Activated naive CD4-positive, alpha-beta T cell treated with anti-CD3 and anti-CD28 coated beads, Interleukin-2, amount 50 U/mL, for 72 hours (primary cell): ENCODE measurements at regions not wholly inside any gene's neighbourhood (a gene's known extent, or its start where the extent isn't known, plus 50 kb on each side); places are given as distances from the start of the nearest gene placed in this dataset.

ENCODE experiments used
- ATAC-seq, 2 donors: fragments of 150-1000 bp; cut with Tn5 transposase; 2 replicates each; pipeline ENCODE4 v1.10.0; 2021; ENCODE audit warnings: mild to moderate bottlenecking in 2 of 2, moderate library complexity in 2 of 2
- DNase-seq, 2 donors: peaks; one replicate each; pipeline ENCODE4 v3.0.0; 2021 to 2022; ENCODE audit warnings: low spot score in 2 of 2
- H3K27ac Mint-ChIP-seq, 2 donors: one replicate each; pipeline ENCODE4 v1.8.0; 2022; ENCODE audit warnings: mild to moderate bottlenecking in 2 of 2, mixed read lengths in 2 of 2
- H3K36me3 Mint-ChIP-seq, 2 donors: one replicate each; pipeline ENCODE4 v1.8.0; 2022; ENCODE audit warnings: mixed read lengths in 2 of 2
- H3K9me3 Mint-ChIP-seq, 2 donors: one replicate each; pipeline ENCODE4 v1.8.0; 2022; ENCODE audit warnings: mixed read lengths in 2 of 2

DNA sequence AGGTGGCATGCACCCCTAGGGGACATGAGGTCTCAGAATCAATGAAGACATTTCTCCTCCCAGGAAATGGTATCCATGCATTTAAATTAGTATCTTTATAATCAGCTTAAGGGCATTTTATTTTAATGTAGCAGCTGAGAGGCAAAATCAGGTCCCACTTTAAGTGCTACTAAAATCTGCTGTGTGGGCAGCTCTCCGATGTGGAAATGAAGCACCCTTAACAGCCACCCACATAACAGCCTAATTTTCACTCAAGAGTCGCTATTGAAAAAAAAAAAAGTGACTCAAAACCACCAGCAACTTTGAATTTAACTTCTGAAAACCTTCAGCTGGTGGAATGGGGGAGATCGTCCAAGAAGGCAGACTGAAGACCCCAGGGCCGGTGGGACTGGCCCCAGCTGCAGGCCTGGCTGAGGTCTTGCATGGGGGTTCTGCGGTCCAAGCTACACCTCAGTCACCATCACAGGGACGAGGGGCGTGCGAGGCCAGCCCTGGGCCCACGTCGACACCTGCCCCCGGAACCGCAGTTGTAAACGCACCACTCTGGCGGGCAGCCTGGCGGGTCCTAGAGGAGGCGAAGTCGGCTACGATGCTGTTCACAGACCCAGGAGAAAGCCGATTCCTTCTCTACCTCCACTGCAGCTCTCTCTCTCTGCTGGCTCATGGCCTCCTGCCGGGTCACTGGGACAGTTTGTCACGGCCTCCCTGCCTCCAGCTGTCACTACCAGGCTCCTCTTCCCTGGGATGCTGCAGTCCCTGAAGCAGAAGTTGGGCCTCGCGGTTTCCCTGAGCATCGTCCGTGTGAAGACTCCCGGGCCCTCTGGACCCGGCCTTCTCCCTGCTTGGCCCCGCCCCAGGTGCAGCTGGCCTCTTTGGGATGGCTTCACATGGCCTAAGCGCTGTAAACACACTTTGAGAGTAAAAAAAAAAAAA lies 111.9 kb downstream of the KCNF1 start:
- ATAC-seq (no peak), DNase-seq (no peak)
- Mint-ChIP-seq H3K36me3 (no peaks in the 10 kb centered on the region), H3K27ac (no peak overlapping the region), H3K9me3 (no peaks in the 10 kb centered on the region)

DNA sequence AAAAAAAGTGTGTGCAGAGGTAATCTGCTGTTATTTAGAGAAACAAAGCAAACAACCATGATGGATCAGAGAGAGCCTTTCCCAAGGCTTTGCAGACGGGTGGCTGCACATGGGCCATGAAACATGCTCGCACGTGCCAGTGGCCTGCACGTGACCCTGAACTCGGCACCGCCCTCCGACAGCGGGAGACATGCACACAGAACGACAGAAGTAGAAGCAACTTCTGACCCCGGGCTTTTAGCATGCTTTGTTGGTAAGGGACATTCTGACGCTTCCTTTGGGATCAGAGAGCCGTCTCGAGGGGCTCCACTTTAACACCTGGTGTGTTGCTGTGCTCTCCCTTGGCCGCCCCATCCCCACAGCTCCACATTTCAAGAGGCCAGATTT lies 112.5 kb downstream of the KCNF1 start:
- DNase-seq (no peak), ATAC-seq (no peak)
- H3K27ac Mint-ChIP-seq, result no peak overlapping the region
- no peaks in the 10 kb centered on the region for H3K36me3 Mint-ChIP-seq
- no peaks in the 10 kb centered on the region for H3K9me3 Mint-ChIP-seq

DNA sequence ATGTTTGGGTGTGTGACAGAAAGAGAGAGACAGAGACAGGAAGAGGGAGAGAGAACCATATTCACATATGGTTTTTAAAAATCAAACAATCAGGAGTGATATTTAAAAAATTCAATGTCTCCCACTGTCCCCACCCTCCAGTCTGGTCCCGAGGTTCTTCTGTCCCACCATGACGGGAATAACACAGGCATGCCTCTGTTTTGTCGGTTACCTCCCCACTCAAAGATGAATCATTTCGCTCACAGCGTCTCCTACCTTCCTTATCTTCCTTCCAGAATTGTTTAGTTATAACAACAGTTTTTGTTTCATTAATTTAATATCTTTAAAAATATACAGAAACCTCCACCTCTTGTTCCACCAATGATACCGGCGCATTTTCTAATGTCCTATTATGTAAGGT lies 113.0 kb downstream of the KCNF1 start:
- ATAC-seq (no peak), DNase-seq (no peak)
- Mint-ChIP-seq H3K36me3 (no peaks in the 10 kb centered on the region), H3K9me3 (no peaks in the 10 kb centered on the region), H3K27ac (no peak overlapping the region)

DNA sequence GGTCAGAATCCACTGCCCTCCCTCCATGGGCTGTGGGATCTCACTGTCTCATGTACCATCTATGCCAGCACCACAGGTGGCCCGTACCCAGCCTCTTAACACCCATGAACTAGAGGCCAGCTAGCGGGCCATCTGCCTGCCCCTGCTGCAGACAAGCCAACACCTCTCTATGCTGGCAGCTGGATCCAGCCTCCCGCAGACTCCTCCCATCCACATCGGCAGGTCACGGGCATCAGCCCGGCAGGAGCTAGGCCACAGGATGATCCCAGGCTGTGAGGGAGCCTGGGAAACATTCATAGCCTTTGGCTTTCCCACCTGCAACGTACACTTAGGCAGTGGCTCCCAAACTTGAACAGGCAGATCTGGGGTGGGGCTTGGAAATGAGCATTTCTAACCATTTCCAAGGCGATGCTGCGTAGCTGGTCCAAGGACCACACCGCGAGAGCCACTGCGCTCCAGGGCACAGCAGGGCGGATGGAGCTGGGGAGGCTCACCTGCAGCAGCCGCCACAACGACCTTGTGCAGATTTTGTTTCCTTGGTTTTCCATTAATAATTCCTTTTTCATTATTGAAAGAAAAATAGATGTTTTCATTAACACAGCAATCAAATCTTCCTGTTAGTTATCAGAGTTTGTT lies 114.7 kb downstream of the KCNF1 start:
- H3K36me3 Mint-ChIP-seq, result no peaks in the 10 kb centered on the region
- ATAC-seq, result no peak

DNA sequence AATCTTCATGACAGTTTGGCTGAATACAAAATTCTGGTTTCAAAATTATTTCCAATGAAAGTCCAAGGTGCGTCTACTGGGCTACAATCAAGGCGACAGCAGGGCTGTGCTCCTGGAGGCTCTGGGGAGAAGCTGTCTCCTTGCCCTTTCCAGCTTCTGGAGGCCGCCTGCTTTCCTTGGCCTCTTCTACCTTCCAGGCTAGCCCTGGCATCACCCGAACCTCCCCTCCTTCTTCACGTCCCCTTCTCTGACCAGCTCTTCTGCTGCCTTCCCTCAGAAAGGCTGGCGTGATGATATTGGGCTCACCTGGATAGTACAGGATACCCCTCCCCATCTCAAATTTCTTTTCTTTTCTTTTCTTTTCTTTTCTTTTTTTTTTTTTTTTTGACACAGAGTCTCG lies 115.5 kb downstream of the KCNF1 start:
- no peak for ATAC-seq
- H3K27ac Mint-ChIP-seq, result no peak overlapping the region
- H3K9me3 Mint-ChIP-seq, result no peaks in the 10 kb centered on the region
- H3K36me3 Mint-ChIP-seq, result no peaks in the 10 kb centered on the region
- DNase-seq, result no peak

More for the DNA sequence above, 114.7 kb downstream of the KCNF1 start:
- no peak for DNase-seq
- Mint-ChIP-seq H3K27ac (no peak overlapping the region), H3K9me3 (no peaks in the 10 kb centered on the region)

DNA sequence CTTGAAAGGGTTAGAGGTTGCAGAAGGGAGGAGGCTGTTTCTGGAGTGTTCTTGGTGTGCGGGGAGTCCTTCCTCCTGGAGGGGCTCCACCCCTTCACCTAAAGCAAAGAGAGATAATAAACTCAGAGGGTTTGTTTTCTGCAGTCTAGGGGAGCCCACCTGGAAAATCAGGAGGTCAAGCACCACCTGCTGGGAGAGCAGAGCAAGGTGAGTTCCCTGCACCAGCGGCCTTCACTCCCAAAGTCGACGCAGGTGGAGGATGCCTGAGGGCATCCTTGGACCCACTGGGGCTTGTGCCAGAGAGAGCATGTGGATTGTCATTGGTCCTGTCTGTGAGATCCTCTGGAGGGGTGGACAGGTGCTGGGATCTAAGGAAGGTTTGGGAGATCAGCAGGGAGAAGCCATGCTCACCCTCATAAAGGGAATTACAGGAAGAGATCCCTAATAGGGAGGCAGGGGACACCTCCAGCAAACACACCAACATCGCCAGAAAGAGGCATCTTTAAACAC lies 116.7 kb downstream of the KCNF1 start:
- Mint-ChIP-seq H3K36me3 (no peaks in the 10 kb centered on the region), H3K9me3 (no peaks in the 10 kb centered on the region), H3K27ac (peak overlapping the region in 1 of 2 donors; percentile 22)
- ATAC-seq, result no peak
- DNase-seq, result no peak

DNA sequence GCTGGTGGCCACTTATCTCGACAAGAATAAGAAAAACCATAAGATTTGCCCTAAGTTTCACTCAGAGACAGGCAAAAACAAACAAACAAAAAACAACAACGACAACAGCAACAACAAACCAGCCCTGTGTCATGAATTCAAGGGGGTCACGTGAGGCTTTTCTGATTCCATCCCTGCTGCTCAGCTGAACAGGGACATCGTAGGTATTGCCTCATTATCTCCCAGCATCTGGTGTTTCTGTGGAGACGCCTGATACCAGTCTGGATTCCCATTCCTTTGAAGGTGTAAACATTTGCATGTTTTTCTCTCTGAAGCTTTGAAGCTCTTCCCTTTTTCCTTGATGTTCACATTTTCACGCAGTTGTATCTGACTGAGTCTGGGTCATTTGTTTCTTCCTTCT lies 117.4 kb downstream of the KCNF1 start:
- ATAC-seq (no peak), DNase-seq (no peak)
- H3K27ac Mint-ChIP-seq, result no peak overlapping the region
- H3K36me3 Mint-ChIP-seq, result no peaks in the 10 kb centered on the region
- H3K9me3 Mint-ChIP-seq, result no peaks in the 10 kb centered on the region

DNA sequence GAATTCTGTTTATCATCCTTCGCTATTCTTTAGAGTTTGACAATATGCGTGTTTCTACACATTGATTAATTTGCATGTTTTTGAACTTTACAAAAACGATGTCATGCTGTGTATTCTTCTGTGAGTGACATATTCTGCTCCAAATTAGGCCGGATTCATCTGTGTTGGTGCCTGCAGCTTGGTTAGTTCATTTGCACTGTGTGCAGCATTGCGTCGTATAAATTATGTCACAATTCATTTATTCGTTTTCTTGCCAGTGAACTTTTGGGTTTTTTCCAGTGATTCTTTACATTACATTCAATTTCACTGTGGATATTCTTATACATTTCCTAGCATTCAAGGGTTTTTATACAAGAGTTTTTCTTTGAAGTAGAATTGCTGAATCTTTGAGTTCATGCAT lies 118.3 kb downstream of the KCNF1 start:
- Mint-ChIP-seq H3K36me3 (no peaks in the 10 kb centered on the region), H3K27ac (no peak overlapping the region), H3K9me3 (no peaks in the 10 kb centered on the region)
- DNase-seq, result no peak
- ATAC-seq, result no peak

DNA sequence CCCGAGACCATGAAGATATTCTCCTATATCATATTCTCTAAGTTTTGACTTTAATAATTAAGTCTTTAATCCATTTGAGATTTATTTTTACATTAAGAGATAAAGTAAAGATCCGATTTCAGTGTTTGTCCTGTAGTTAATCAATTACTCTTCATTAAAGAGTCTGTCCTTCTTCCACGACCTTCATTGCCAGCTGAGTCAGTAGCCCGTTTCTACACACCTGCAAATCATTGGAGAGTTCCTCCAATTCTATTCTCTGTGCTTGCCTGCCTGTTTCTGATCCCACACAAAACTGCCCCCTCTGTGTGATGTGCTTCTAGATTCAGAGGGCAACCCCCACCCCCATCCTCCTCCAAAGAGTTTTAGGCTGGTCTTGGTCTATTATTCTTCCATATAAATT lies 119.2 kb downstream of the KCNF1 start:
- Mint-ChIP-seq H3K9me3 (no peaks in the 10 kb centered on the region), H3K36me3 (no peaks in the 10 kb centered on the region), H3K27ac (no peak overlapping the region)
- ATAC-seq, result no peak
- DNase-seq, result no peak

DNA sequence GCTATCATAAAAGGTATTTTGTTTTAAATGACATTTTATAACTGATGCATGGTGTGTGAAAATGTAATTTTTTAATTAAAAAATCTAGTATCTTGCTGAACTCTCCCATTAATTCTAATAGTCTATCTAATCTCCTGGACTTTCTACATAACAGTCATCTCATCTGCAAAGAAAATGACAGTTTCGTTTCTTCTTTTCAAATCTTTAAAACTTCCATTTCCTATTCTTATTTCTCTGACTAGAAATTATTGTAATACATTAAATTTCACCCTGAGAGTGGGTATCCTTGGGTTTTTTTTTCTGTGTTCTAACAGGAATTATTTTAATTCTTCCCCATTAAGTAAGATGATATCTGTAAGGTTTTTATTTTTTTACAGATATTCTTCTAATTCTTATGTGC lies 120.1 kb downstream of the KCNF1 start:
- peaks cover 3 to 4% of the 10 kb centered on the region in 2 donors for H3K36me3 Mint-ChIP-seq

DNA sequence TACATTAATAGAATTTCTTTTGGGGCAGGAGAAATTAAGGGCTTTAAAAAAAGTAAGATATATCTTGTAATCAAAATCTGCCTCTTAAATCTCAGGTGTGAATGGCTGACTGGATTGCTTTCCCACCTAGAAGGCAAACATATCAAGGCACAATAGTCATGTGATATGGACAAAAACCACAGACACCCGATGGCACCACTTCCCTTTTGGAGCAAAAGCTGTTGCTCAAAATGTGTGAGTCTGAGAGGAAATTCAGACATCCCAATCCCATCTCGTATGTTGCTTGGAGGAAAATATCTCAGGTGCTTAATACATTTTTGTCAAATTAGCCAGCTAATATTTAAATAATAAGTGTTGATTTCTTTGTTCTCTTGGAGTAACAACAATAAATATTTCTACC lies 120.7 kb downstream of the KCNF1 start:
- no peak for ATAC-seq
- Mint-ChIP-seq H3K27ac (no peak overlapping the region), H3K9me3 (peaks cover 7 to 9% of the 10 kb centered on the region in 2 donors), H3K36me3 (peaks cover 8 to 9% of the 10 kb centered on the region in 2 donors)
- DNase-seq, result no peak

More for the DNA sequence above, 120.1 kb downstream of the KCNF1 start:
- ATAC-seq, result no peak
- Mint-ChIP-seq H3K9me3 (peaks cover 2 to 4% of the 10 kb centered on the region in 2 donors), H3K27ac (no peak overlapping the region)
- DNase-seq, result no peak

DNA sequence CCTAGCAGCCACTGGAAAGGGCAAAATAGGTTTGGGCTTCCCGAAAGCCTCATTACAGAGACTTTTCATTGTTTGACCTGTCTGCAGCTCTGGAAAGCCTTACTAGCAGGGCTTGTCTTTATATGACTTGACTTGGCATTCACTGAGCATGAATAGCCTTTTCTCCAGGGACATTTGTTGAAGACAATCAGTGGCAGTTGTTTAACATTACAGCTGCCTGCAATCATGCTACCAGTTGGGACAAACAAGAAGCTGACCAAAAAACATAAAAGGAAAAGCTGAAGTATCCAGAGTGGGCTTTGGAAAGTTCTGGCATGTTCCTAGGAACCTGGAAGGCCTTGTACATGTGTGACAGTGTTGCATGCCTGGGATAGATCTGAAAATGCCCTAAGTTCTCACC lies 121.4 kb downstream of the KCNF1 start:
- DNase-seq (no peak), ATAC-seq (no peak)
- H3K9me3 Mint-ChIP-seq, result peaks cover 10 to 12% of the 10 kb centered on the region in 2 donors

DNA sequence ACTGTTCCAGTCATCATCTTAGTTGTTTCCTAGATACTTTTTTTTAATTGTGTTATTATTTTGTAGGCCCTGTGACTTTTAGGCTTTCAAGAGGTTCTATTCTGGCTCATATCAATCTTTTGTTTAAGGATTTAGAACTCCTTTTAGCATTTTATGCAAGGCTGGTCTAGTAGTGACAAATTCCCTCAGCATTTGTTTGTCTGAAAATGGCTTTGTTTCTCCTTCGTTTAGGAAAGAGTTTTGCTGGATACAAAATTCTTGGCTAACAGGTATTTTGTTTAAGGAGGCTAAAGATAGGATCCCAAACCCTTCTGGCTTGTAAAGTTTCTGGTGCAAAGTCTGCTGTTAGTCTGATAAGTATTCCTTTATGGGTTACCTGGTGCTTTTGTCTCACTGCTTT lies 116.6 kb upstream of the SLC66A3 start:
- DNase-seq (no peak), ATAC-seq (no peak)
- no peak overlapping the region for H3K27ac Mint-ChIP-seq
- H3K36me3 Mint-ChIP-seq, result peaks cover 19 to 20% of the 10 kb centered on the region in 2 donors
- peaks cover 18 to 26% of the 10 kb centered on the region in 2 donors for H3K9me3 Mint-ChIP-seq

More for the DNA sequence above, 121.4 kb downstream of the KCNF1 start:
- Mint-ChIP-seq H3K27ac (no peak overlapping the region), H3K36me3 (peaks cover 11 to 12% of the 10 kb centered on the region in 2 donors)

DNA sequence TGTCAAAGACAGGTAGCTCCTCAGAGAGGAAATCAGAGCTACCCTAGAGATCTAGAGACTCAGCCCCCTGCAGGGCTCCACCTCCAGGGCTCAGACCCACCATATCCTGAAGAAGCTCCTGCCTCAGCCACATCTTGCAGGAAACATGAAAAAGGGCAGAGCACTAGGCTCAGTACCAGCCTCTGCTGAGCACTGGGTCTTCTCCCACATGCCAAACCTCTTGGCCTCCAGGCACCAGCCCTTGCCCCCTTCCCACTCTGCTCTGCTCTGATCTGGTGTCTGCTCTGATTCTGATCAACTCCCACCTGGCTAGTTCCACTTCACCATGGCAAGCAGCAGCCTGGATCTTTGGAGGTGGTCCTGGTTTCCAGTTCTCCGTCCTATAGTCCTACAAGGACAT lies 114.3 kb upstream of the SLC66A3 start:
- ATAC-seq, result no peak
- Mint-ChIP-seq H3K36me3 (peaks cover 19 to 20% of the 10 kb centered on the region in 2 donors), H3K27ac (no peak overlapping the region), H3K9me3 (peaks cover 18 to 26% of the 10 kb centered on the region in 2 donors)
- no peak for DNase-seq

DNA sequence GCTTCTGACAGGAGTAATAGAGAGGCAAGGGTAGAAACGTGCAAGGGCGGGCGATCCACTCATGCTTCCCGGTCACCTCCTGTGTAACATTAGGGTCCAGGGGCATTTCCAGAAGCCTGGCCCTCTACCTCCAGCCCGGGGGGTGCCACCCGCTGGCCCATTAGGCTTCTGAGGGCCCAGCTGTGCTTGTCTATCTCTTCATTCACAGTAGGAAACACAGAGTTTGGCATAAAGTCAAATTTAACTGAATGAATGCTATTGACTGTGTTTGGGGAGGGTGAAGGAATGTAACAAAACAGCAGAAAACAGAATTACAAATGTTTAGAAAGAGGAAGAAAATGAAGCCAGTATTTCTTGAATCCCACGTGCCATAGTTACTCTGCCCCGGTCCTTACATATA lies 112.4 kb upstream of the SLC66A3 start:
- no peak overlapping the region for H3K27ac Mint-ChIP-seq
- ATAC-seq, result no peak
- peaks cover 9% of the 10 kb centered on the region in 2 donors for H3K36me3 Mint-ChIP-seq
- DNase-seq, result no peak
- H3K9me3 Mint-ChIP-seq, result peaks cover 8 to 14% of the 10 kb centered on the region in 2 donors

DNA sequence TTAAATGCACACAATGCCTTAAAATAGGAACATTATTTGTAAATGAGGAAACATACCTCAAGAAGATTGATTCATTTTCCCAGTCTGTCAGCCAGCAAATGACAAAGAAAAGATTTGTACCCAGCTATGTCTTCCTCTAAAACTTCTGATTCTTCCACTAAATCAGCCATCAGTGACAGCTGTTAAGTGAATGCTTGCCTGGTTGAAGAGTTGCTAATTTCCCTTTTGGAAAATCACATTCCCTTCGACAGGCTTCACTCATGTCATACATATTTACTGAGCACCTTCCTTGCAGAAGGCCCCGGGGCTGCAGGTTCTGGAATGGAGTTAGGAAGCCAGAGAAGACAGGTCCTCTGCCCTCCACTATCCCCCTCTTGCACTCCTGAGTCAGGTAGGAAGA lies 112.0 kb upstream of the SLC66A3 start:
- H3K27ac Mint-ChIP-seq, result no peak overlapping the region
- no peak for ATAC-seq
- peaks cover 8 to 14% of the 10 kb centered on the region in 2 donors for H3K9me3 Mint-ChIP-seq
- peaks cover 9% of the 10 kb centered on the region in 2 donors for H3K36me3 Mint-ChIP-seq
- no peak for DNase-seq

DNA sequence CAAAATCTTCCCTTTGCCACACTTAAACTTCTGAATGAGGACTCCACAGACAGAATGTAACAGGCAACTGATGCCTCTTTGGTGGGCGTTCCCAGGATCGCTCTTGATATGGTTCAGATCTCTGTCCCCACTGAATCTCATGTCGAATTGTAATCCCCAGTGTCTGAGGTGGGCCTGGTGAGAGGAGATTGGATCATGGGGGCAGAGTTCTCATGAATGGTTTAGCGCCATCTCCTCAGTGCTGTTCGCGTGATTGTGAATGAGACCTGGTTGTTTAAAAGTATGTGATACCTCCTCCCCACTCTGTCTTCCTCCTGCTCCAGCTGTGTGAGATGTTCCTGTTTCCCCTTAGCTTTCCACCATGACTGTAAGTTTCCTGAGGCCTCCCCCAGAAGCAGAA lies 111.1 kb upstream of the SLC66A3 start:
- no peak for ATAC-seq
- no peak overlapping the region for H3K27ac Mint-ChIP-seq
- H3K9me3 Mint-ChIP-seq, result peaks cover 8 to 14% of the 10 kb centered on the region in 2 donors
- peaks cover 9% of the 10 kb centered on the region in 2 donors for H3K36me3 Mint-ChIP-seq
- DNase-seq, result no peak
